ENCODE measurements at regions not wholly inside any gene's neighbourhood (a gene's known extent, or its start where the extent isn't known, plus 50 kb on each side); places are given as distances from the start of the nearest gene placed in this dataset.
A peak's percentile ranks its signal among the peaks of the same experiment; 100 is the strongest.
"Not testable (repeated sequence)": the region's sequence is repeated elsewhere in the genome, so short reads cannot be mapped to it uniquely, and the experiment has no call there.

DNA sequence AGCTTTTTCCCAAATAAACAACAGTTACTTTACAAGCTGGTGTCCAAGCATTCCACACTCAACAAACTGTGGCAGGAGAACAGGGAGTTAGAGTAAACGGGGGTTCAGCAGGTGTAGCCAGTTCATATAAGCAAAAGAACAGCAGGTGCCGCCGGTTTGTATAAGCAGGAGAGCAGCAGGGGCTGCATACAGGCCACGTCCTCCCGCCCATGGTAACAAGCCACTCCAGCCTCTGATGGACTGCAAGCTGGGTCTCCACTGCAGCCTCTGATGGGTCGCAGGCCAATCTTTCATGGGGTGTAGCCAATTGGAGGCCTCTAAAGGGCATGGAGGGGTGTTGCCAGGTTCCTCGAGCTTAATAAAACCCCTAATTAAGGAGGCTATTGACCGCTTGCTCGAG lies 189.3 kb downstream of the ANKRD30B start:
- peak in 1 of 2 donors; percentile 3 for DNase-seq

DNA sequence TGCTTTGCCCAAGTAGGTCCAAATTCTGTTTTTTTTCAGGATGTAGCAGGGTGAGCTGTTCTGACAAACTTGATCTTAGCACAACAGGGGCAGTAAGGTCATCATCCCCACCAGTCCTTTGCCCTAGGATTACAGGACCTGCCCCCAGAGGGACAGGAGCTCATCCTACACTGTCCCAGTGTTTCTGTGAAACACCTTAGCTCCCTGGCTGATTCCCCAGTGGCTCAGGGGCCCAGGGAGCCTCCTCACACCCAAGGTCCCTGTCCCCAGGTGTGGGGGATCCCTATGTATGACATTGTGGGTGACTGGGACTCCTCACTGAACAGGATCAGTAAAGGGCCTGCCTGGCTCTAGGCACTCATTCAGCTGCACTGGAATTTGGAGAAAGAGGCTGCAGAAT lies 191.2 kb downstream of the ANKRD30B start:
- DNase-seq = no peak

DNA sequence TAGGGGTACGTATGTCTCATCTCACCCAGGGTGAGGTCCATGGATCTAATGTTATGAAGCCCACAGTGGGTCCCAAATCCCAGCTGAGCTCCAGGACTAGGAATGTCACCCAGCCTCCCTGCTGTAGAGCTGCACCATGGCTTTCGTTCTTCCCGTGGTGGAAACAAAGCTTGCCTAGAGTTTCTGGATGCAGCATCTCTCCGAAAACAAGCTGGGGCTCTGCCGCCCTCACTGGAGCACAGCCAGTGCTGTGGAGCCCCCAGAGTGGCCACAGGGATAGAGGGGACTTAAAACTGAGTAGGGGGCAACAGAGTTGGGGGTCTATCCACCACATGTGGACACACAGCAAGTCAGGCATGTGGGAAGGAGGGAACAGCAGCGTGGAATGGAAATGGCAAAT lies 192.1 kb downstream of the ANKRD30B start:
- not testable (repeated sequence) for DNase-seq

DNA sequence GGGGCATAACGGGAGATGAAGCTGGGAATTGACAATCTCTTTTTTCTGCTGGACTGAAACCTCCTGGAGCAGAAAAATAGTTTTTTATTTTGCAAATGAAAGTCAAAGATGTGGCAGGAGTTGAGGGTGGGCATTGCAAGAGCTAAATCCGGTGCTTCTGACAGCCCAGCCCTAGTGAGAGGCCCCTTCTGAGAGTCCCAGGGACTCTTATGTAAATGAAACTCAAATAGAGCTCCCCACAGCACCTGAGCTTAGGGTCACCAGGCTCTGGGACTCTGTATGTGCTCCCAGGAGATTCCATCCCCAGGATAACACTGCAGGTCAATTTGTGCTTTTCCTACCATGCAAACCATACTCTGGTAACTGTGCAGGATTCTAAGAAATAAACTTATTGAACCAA lies 192.8 kb downstream of the ANKRD30B start:
- DNase-seq = no peak

DNA sequence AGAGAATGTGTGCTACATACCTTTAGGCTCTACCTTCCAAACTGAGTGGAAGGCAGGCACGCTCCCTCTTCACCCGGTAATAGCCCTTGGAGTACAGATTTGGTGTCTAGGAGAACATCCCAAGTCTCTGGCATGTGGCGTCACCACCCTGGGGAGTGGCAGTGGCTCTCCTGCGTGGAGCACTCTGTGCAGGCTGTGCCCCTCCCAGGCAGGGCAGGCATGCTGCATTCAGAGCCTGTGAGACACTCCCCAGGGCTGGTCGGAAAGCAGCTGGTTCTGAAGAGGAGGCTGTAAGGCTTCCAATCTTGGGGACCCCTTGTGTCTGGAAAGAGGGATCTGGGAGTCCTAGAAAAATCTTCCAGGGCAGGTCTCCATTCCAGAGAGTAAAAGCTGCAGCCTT lies 193.3 kb downstream of the ANKRD30B start:
- DNase-seq = no peak

DNA sequence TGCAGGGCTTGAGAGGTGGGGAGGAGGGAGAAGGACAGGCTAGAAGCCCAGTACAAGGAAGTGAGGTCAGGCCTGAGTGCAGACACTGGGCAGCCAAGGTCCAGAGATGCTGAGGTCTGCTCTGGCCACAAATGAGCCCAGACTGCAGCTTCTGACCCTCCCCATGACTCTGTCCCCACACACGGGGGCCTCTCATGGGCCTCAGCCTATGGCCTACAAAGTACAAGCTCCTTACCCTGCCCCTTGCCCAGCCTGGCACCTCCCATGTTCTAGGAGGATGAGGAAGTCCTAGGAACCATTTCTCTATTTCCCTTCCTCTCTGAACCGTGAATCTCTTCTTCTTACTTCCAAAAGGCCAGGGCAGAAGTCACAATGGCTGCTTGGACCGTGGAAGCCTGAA lies 193.8 kb downstream of the ANKRD30B start:
- DNase-seq = no peak

DNA sequence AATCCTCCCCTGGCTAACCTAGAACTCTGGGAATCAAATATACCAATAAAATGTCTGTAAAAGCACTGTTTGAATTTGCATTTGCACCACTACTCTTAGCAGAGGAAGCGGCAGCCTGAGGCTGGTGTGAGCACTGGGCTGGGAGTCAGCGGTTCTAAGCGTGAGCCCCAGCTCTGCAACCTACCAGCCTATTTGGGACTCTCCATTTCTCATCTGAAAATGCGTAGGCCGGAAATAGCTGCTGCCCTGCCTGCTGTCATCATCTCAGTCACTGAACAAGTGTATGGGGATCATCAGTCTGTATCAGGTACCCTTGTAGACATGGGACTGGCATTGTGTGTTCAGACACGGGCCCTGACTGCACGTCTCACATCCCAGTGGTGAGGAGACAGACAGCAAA lies 194.3 kb downstream of the ANKRD30B start:
- no peak for DNase-seq

DNA sequence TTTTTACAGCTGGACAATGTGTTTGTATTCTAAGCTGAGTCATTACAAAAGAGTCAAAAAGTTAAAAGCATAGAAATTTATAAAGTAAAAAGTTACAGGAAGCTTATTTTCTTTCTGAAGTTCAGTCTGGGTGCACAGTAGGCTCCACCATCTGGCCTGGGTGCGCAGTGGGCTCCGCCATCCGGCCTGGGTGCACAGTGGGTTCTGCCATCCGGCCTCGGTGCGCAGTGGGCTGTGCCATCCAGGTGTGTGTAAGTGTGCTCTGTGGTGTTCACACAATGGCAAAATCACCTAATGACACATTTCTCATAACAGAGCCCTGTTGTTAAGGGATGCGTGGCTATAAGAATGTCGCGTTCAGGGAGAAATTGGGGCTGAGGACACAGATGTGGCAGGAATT lies 195.5 kb downstream of the ANKRD30B start:
- DNase-seq = no peak

DNA sequence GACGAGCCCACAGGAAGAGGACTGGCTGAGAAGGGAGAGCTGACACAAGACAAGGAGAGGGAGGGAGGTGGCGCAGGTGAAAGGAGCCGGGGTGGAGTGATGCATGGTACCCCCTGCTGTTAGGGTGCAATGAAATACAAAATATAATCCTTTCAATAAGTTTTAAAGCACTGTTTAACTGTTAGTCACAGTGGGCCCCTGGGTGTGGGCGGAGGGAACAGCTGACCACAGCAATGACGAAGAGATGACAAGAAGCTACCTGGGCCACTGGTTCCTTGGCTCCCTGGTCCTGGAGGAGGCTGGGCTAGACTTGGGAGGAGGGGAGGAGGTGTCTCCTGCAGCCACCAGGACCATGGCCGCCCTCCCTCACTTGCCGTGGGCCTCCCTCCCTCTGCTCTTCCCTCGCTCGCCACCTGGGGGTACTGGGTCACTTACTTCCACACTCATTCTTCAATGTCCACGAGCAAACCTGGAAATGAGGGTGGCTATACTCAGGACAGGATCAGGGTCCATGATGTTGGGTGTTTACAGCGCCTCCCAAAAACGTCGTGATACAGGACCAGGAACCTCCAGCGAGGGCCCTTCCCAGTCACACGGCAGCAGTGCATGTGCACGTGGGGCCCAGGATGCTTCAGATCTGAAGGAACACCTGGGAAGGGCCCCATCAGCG lies 196.1 kb downstream of the ANKRD30B start:
- DNase-seq = no peak

DNA sequence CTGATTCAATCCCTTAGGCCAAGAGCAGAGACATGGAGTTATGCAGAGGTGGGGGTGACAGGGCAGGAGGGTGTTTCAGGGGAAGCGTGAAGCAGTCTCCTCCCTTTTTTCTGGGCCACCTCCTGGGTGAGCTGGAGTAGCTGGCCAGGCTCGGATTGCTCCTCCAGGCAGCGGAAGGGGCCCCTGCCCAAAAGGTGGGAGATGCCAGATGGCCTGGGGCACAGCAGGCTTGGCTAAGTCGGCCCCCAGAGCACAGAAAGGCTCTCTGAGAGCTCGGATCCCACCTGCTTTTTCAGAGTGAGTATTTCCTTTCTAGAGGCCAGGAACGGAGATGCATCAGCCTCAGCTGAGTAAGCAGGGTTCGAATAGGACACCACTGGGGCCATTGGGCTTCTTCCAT lies 196.9 kb downstream of the ANKRD30B start:
- no peak for DNase-seq

DNA sequence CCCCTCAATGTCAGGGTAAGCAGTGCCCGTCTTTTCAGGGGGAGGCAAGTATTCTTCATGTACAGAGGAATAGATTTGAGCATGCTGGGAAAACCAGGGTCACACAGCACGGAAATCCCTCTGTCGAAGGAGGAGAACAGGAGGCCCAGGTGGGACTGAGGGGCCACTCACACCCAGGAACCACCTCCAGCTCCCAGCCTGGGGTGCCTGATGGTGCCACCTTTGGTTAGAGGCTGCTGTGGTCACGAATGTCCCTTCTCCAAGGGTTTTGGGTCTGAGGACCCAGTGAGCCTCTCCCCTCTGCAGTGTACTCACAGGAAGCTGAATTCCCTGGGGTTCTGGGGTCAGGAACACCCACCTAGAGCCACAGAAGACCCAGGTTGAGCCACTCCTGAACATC lies 197.3 kb downstream of the ANKRD30B start:
- no peak for DNase-seq

DNA sequence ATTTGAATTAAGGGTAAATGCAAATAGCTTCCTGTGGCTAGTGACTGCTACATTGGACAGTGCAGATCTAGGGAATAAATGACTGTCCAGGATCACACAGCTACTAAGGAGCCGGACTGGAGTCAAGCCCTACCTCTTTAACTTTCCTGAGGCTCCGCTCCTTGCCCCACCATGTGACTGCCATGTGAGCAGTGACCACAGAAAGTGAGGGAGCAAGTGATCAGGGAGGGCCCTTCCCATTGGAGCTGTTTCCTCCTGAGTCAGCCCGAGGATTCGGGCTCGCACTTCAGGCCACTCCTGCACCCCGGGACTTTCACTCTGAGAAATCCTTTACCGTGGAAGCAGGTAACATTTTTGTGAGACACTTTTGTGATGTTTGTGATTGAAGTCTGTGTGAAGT lies 198.0 kb downstream of the ANKRD30B start:
- no peak for DNase-seq

DNA sequence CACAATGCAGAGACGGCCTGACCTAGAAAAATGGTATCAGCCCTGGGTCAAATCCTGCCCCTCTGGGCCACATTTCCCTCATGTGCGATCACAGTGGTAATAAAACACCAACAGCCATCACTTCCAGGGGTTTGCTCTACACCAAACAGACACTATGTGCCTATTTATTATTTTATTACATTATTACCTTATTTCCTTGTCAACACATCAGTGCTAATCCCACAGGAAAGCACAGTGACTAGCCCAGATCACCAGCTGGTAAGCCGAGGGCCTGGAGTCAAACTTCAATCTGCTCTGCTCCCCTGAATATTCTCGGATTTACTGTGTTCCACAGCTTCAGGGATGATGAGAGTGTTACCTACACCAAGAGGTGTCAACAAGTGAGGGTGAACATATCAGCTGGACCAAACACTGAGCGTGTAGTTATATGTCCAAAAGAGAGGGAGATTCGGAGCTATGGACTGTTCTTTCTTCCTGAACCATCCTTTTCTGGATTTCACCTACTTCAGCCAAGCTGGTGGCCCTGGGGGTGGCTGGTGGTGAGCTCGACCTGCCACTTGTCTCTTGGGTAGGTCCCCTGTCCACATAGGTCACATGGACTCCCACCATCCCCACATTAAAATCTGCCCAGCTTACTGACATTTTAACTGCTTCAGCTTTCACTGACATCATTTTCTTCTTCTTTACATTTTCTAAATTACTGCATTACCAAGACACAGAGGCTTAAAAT lies 198.9 kb downstream of the ANKRD30B start:
- DNase-seq = not testable (repeated sequence)

DNA sequence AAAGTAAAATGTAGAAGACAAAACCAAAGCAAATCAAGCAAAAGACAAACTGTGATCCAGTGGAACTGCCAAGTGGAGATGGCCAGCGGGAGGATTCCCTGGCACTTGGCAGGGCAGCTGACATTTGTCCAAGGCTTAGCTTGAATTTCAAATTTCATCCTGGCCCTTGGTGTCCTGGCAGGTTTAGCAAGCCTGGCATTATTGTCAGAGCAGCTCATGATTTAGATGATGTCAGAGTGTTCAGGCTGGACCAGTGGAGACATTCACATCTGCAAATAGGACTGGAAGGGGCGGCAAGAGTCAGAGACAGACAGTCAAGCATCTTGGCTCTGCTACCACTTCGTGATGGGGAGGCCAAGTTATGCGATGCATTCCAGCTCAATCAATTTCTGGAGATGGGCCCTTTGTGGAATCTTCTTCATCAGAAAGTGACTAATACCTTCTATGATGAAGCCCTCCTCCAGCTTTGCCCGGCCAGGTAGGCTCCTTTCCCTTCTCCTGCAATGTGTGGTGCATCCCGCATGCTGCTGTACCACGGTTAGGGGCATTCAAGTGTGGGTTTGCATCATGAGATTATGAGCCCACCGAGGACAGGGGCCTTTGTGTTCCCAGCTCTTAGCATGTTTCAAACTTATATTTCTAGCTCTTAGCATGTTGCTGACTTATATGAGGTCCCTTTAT lies 199.7 kb downstream of the ANKRD30B start:
- DNase-seq = peak in 1 of 2 donors; percentile 11

DNA sequence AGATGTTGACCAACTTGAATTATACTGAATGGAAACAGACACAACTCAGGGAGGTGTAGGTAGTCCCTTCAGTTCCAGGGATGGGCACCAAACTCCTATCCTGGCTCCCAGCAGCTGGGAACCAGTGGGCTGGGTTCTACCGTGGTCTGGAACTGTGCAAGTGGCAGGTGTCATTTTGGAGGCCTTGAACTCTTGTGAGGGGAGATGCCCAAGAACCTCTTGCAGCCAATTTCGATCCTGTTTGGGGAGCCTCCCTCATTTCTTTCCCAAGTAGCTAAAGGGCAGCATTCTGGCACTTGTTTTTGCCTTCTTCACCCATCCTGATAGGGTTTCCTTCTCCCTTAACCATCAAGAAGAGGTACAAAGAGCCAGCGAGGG lies 200.2 kb downstream of the ANKRD30B start:
- no peak for DNase-seq

DNA sequence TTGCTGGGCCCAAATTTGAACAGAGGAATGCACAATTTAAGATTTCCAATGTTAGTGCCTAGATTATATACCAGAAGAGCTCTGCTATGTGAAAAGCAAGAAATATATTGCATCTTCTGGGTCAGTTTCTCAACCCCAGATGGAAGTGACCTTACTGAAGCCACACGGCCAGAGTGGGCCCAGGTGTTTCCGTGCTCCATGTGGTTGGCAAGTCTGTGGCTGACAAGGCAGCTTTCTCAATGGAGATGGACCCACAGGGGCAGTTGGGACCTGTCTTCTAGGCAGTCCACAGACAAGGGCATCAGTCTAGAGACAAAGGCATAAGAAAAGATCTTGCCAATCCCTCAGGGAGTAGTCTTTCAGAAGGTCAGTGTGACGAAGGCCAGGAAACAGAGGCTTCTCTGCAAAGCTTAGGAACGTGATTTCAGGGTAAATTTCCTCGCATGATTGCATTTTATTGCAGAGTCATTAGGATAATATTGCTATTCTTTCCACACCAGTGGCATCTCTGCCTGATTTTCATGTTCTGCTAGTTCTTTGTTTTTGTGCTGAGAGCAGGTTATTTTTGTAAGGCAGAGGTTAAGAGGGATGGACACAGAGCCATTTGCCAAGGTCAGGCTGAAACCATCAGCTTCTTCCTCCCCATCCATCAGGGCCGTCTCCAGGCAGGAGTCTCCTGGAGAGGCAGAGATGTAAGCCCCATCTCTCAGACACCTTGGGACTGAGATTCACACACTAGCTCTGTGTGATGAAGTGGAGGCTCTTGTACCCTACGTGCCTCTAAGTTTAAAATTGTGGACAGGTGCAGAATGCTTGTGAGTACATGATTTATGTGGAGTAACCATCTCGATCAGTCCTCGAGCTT lies 202.1 kb downstream of the ANKRD30B start:
- DNase-seq = peak in 1 of 2 donors; percentile 5

DNA sequence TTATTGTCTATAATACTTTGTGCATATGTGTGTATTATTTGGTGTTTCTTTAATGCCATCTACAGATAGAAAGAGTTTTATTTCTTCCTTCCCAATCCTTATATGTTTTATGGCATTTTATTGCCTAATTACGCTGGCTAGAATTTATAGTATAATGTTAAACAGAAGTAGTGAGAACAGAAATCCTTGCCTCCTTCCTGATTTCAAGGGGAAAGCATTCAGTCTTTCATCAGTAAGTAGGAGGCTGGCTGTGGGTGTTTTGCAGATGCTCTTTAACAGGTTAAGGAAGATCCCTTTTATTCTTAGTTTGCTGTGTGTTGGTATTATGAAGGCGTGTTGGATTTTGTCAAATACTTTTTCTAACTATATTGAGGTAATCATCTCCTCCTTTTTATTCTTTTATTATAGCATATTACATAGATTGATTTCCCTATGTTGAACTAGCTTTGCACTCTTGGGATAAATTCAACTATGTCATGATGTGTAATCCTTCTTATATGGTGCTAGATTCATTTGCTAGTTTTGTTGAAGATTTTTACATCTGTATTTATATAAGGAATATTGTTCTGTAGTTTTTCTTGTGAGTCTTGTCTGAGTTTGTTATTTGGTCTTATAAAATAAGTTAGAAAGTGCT lies 204.6 kb downstream of the ANKRD30B start:
- DNase-seq = not testable (repeated sequence)

DNA sequence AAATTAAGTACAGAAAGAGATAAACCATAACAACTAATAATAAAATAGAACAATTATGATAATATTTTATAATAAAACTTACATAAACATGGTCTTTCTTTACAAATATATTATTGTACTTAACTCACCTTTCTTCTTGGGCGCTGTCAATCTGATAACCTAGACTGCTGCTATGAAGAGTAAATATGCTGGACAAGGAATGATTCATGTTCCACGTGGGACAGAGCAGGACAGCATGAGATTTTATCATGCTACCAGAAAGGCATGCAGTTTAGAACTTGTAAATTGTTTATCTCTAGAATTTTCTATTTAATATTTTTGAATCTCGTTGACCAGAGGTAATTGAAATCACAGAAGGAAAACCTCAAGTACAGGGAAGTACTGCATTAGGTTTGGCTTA lies 210.7 kb downstream of the ANKRD30B start:
- DNase-seq = no peak

DNA sequence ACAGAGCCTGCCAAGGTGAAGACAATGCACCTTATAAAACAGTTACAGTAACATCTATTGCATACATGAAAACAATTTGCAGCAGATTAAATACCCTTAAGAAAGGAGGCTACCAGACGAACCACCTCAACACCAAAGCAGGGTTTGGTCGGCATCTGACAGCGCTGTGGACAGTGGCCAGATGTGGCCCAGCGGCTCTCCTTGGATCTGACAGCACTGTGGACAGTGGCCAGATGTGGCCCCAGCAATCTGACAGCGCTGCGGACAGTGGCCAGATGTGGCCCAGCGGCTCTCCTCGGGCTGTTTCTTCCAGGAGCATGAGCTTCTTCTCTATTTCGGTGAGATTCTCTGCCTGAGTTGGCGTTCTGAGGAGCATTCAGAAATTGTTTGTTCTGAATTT lies 211.6 kb downstream of the ANKRD30B start:
- no peak for DNase-seq

DNA sequence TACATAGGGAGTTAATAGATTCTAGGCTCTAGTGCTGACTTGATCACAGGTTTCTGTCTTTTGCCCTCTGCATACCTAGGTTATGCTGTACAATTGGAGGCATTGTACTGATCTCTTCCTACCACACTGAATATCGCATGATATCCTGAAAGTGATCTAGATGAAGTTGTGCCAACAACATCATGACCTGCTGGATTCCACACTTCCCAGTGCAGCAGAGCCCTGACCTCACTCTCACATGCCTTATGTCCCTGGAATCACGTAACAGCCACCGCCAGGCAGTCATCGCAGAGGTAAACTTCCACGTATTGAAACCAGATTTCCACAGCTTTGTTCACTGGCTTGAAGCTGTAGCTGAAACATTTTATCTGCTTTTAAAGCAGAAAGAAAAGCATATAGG lies 214.0 kb downstream of the ANKRD30B start:
- no peak for DNase-seq

DNA sequence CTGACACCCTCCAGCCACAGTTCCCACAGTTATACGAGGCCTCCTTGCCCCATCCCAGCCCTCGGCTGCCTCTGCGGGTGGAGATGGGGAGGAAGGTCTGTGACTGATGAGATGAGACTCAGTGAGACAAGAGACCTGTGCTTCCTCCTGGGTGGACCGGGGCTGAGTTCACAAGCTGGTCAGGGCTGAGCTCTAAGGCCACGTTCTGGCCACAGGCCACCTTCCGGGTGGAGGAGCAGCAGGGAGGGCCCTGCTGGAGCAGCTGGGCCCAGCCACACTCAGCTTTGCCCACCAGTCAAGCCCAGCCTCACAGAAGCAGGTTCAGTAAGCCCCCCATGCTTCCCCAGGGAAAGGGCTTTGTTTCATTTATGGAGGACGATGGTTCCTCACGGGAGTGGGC lies 214.7 kb downstream of the ANKRD30B start:
- no peak for DNase-seq

DNA sequence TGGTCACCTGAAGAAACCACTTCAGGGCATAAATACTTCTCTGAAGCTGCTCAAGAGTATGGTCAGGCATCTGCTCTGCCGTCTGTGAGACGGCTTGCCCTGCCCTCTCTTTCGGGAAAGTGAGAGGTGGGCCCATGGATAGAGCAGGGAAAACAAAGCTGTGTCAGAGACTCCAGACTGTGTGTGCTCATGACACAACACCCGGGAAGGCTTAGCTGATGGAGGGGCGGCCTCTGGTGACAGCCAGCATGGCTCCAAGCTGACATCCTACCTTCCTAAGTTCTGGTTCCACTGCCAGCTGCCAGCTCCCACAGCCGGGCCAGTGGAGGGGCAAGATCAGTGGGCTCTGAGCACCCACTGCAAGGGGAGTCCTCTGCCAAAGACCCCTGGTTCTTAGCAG lies 215.3 kb downstream of the ANKRD30B start:
- no peak for DNase-seq

DNA sequence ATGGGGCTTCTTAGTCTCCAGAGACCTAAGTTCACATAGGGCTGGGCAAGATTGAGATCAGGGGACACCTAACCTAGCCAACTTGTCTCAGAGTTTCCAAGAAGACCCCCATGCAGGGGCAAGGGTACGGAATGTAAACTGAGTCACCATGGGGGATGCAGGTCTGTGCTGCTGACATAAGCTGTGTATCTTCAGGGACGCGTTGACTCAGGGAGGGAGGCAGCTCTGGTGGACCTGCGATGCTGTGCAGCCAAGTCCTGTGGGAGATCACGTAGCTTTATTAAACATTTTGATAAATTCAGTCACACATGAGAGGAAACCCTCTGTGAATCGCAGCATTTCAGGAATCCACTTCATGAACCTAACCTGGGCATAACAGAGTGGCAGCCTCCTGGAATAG lies 216.0 kb downstream of the ANKRD30B start:
- DNase-seq = no peak
